ENCODE measurements at regions not wholly inside any gene's neighbourhood (a gene's known extent, or its start where the extent isn't known, plus 50 kb on each side); places are given as distances from the start of the nearest gene placed in this dataset.

GRCh38 chr13:63625869-63626268 lies 2210.2 kb upstream of the PCDH20 start:
- H3K27ac ChIP-seq (ENCODE audit: low read depth, low read length): no peak overlapping the region
- H3K9ac ChIP-seq (ENCODE audit: low read length in 5 of 5): no peak overlapping the region
- H3K4me1 ChIP-seq (ENCODE audit: control insufficient read depth in 5 of 5, insufficient read depth in 5 of 5, low read length in 5 of 5): no peaks in the 10 kb centered on the region
- no peaks in the 10 kb centered on the region for H3K27me3 ChIP-seq (ENCODE audit: control insufficient read depth in 5 of 5, insufficient read depth in 4 of 5, low read length in 5 of 5)
- no peak overlapping the region for H3K4me3 ChIP-seq (ENCODE audit: low read depth in 1 of 5, low read length in 5 of 5)
- H3K9me3 ChIP-seq (ENCODE audit: control insufficient read depth in 5 of 5, low read length in 5 of 5): no peaks in the 10 kb centered on the region
- H3K36me3 ChIP-seq (ENCODE audit: control insufficient read depth in 5 of 5, insufficient read depth in 5 of 5, low read length in 5 of 5): no peaks in the 10 kb centered on the region

- Histone ChIP-seq H3K4me1 (ENCODE audit: control insufficient read depth in 5 of 5, insufficient read depth in 5 of 5, low read length in 5 of 5) (no peaks in the 10 kb centered on the region), H3K27me3 (ENCODE audit: control insufficient read depth in 5 of 5, insufficient read depth in 4 of 5, low read length in 5 of 5) (no peaks in the 10 kb centered on the region)
Observed at GRCh38 chr13:63614874-63615612, 2199.4 kb upstream of the PCDH20 start.

GRCh38 chr13:63607153-63607552 lies 2191.5 kb upstream of the PCDH20 start:
- H3K36me3 ChIP-seq (ENCODE audit: control insufficient read depth in 5 of 5, insufficient read depth in 5 of 5, low read length in 5 of 5): no peaks in the 10 kb centered on the region
- H3K4me3 ChIP-seq (ENCODE audit: low read depth in 1 of 5, low read length in 5 of 5): no peak overlapping the region
- no peaks in the 10 kb centered on the region for H3K27me3 ChIP-seq (ENCODE audit: control insufficient read depth in 5 of 5, insufficient read depth in 4 of 5, low read length in 5 of 5)
- H3K4me1 ChIP-seq (ENCODE audit: control insufficient read depth in 5 of 5, insufficient read depth in 5 of 5, low read length in 5 of 5): no peaks in the 10 kb centered on the region
- H3K9me3 ChIP-seq (ENCODE audit: control insufficient read depth in 5 of 5, low read length in 5 of 5): peaks cover 7 to 21% (median 18%) of the 10 kb centered on the region in 5 donors
- H3K9ac ChIP-seq (ENCODE audit: low read length in 5 of 5): no peak overlapping the region
- H3K27ac ChIP-seq (ENCODE audit: low read depth, low read length): no peak overlapping the region

More at GRCh38 chr13:63614874-63615612, 2199.4 kb upstream of the PCDH20 start:
- H3K9me3 ChIP-seq (ENCODE audit: control insufficient read depth in 5 of 5, low read length in 5 of 5): no peaks in the 10 kb centered on the region
- H3K4me3 ChIP-seq (ENCODE audit: low read depth in 1 of 5, low read length in 5 of 5): no peak overlapping the region
- no peaks in the 10 kb centered on the region for H3K36me3 ChIP-seq (ENCODE audit: control insufficient read depth in 5 of 5, insufficient read depth in 5 of 5, low read length in 5 of 5)
- H3K9ac ChIP-seq (ENCODE audit: low read length in 5 of 5): no peak overlapping the region
- H3K27ac ChIP-seq (ENCODE audit: low read depth, low read length): no peak overlapping the region

- Histone ChIP-seq H3K27ac (ENCODE audit: low read depth, low read length) (no peak overlapping the region), H3K4me3 (ENCODE audit: low read depth in 1 of 5, low read length in 5 of 5) (peak overlapping the region in 1 of 5 donors; percentile 12), H3K4me1 (ENCODE audit: control insufficient read depth in 5 of 5, insufficient read depth in 5 of 5, low read length in 5 of 5) (no peaks in the 10 kb centered on the region), H3K9ac (ENCODE audit: low read length in 5 of 5) (no peak overlapping the region), H3K9me3 (ENCODE audit: control insufficient read depth in 5 of 5, low read length in 5 of 5) (peaks cover 7 to 21% (median 18%) of the 10 kb centered on the region in 5 donors), H3K27me3 (ENCODE audit: control insufficient read depth in 5 of 5, insufficient read depth in 4 of 5, low read length in 5 of 5) (no peaks in the 10 kb centered on the region), H3K36me3 (ENCODE audit: control insufficient read depth in 5 of 5, insufficient read depth in 5 of 5, low read length in 5 of 5) (no peaks in the 10 kb centered on the region)
Observed at GRCh38 chr13:63605962-63606361, 2190.3 kb upstream of the PCDH20 start.

- Histone ChIP-seq H3K9ac (ENCODE audit: low read length in 5 of 5) (no peak overlapping the region), H3K36me3 (ENCODE audit: control insufficient read depth in 5 of 5, insufficient read depth in 5 of 5, low read length in 5 of 5) (no peaks in the 10 kb centered on the region), H3K27ac (ENCODE audit: low read depth, low read length) (no peak overlapping the region), H3K4me3 (ENCODE audit: low read depth in 1 of 5, low read length in 5 of 5) (no peak overlapping the region), H3K4me1 (ENCODE audit: control insufficient read depth in 5 of 5, insufficient read depth in 5 of 5, low read length in 5 of 5) (no peaks in the 10 kb centered on the region), H3K9me3 (ENCODE audit: control insufficient read depth in 5 of 5, low read length in 5 of 5) (peaks cover 7 to 21% (median 18%) of the 10 kb centered on the region in 5 donors), H3K27me3 (ENCODE audit: control insufficient read depth in 5 of 5, insufficient read depth in 4 of 5, low read length in 5 of 5) (no peaks in the 10 kb centered on the region)
Observed at GRCh38 chr13:63605403-63605802, 2189.8 kb upstream of the PCDH20 start.

- Histone ChIP-seq H3K36me3 (ENCODE audit: control insufficient read depth in 5 of 5, insufficient read depth in 5 of 5, low read length in 5 of 5) (no peaks in the 10 kb centered on the region), H3K27ac (ENCODE audit: low read depth, low read length) (no peak overlapping the region), H3K4me1 (ENCODE audit: control insufficient read depth in 5 of 5, insufficient read depth in 5 of 5, low read length in 5 of 5) (no peaks in the 10 kb centered on the region), H3K27me3 (ENCODE audit: control insufficient read depth in 5 of 5, insufficient read depth in 4 of 5, low read length in 5 of 5) (no peaks in the 10 kb centered on the region), H3K9me3 (ENCODE audit: control insufficient read depth in 5 of 5, low read length in 5 of 5) (peaks cover 0 to 5% (median 0%) of the 10 kb centered on the region in 5 donors), H3K4me3 (ENCODE audit: low read depth in 1 of 5, low read length in 5 of 5) (no peak overlapping the region), H3K9ac (ENCODE audit: low read length in 5 of 5) (no peak overlapping the region)
Observed at GRCh38 chr13:63595811-63596210, 2180.2 kb upstream of the PCDH20 start.

- H3K27me3 ChIP-seq (ENCODE audit: control insufficient read depth in 5 of 5, insufficient read depth in 4 of 5, low read length in 5 of 5): no peaks in the 10 kb centered on the region
- no peaks in the 10 kb centered on the region for H3K4me1 ChIP-seq (ENCODE audit: control insufficient read depth in 5 of 5, insufficient read depth in 5 of 5, low read length in 5 of 5)
- no peaks in the 10 kb centered on the region for H3K36me3 ChIP-seq (ENCODE audit: control insufficient read depth in 5 of 5, insufficient read depth in 5 of 5, low read length in 5 of 5)
- H3K9me3 ChIP-seq (ENCODE audit: control insufficient read depth in 5 of 5, low read length in 5 of 5): peaks cover 0 to 7% (median 4%) of the 10 kb centered on the region in 5 donors
- no peak overlapping the region for H3K4me3 ChIP-seq (ENCODE audit: low read depth in 1 of 5, low read length in 5 of 5)
- no peak overlapping the region for H3K9ac ChIP-seq (ENCODE audit: low read length in 5 of 5)
- no peak overlapping the region for H3K27ac ChIP-seq (ENCODE audit: low read depth, low read length)
Observed at GRCh38 chr13:63586467-63586866, 2170.8 kb upstream of the PCDH20 start.

GRCh38 chr13:63578796-63579195 lies 2163.1 kb upstream of the PCDH20 start:
- Histone ChIP-seq H3K27me3 (ENCODE audit: control insufficient read depth in 5 of 5, insufficient read depth in 4 of 5, low read length in 5 of 5) (no peaks in the 10 kb centered on the region), H3K4me1 (ENCODE audit: control insufficient read depth in 5 of 5, insufficient read depth in 5 of 5, low read length in 5 of 5) (no peaks in the 10 kb centered on the region), H3K9ac (ENCODE audit: low read length in 5 of 5) (no peak overlapping the region), H3K36me3 (ENCODE audit: control insufficient read depth in 5 of 5, insufficient read depth in 5 of 5, low read length in 5 of 5) (no peaks in the 10 kb centered on the region), H3K9me3 (ENCODE audit: control insufficient read depth in 5 of 5, low read length in 5 of 5) (peaks cover 0 to 10% (median 7%) of the 10 kb centered on the region in 5 donors), H3K4me3 (ENCODE audit: low read depth in 1 of 5, low read length in 5 of 5) (no peak overlapping the region), H3K27ac (ENCODE audit: low read depth, low read length) (no peak overlapping the region)

GRCh38 chr13:63567031-63567430 lies 2151.4 kb upstream of the PCDH20 start:
- no peak overlapping the region for H3K27ac ChIP-seq (ENCODE audit: low read depth, low read length)
- no peaks in the 10 kb centered on the region for H3K4me1 ChIP-seq (ENCODE audit: control insufficient read depth in 5 of 5, insufficient read depth in 5 of 5, low read length in 5 of 5)
- no peak overlapping the region for H3K4me3 ChIP-seq (ENCODE audit: low read depth in 1 of 5, low read length in 5 of 5)
- H3K27me3 ChIP-seq (ENCODE audit: control insufficient read depth in 5 of 5, insufficient read depth in 4 of 5, low read length in 5 of 5): no peaks in the 10 kb centered on the region
- peaks cover 0 to 6% (median 0%) of the 10 kb centered on the region in 5 donors for H3K9me3 ChIP-seq (ENCODE audit: control insufficient read depth in 5 of 5, low read length in 5 of 5)
- no peak overlapping the region for H3K9ac ChIP-seq (ENCODE audit: low read length in 5 of 5)
- no peaks in the 10 kb centered on the region for H3K36me3 ChIP-seq (ENCODE audit: control insufficient read depth in 5 of 5, insufficient read depth in 5 of 5, low read length in 5 of 5)

GRCh38 chr13:63554157-63554556 lies 2138.5 kb upstream of the PCDH20 start:
- no peaks in the 10 kb centered on the region for H3K27me3 ChIP-seq (ENCODE audit: control insufficient read depth in 5 of 5, insufficient read depth in 4 of 5, low read length in 5 of 5)

More at GRCh38 chr13:63554157-63554556, 2138.5 kb upstream of the PCDH20 start:
- H3K9me3 ChIP-seq (ENCODE audit: control insufficient read depth in 5 of 5, low read length in 5 of 5): peaks cover 0 to 4% (median 0%) of the 10 kb centered on the region in 5 donors
- H3K27ac ChIP-seq (ENCODE audit: low read depth, low read length): no peak overlapping the region
- H3K9ac ChIP-seq (ENCODE audit: low read length in 5 of 5): no peak overlapping the region
- H3K4me3 ChIP-seq (ENCODE audit: low read depth in 1 of 5, low read length in 5 of 5): no peak overlapping the region
- no peaks in the 10 kb centered on the region for H3K4me1 ChIP-seq (ENCODE audit: control insufficient read depth in 5 of 5, insufficient read depth in 5 of 5, low read length in 5 of 5)
- no peaks in the 10 kb centered on the region for H3K36me3 ChIP-seq (ENCODE audit: control insufficient read depth in 5 of 5, insufficient read depth in 5 of 5, low read length in 5 of 5)
